DMS114 treated with DMSO at 0.1 percent for 48 hours (cell line): ENCODE measurements at regions not wholly inside any gene's neighbourhood (a gene's known extent, or its start where the extent isn't known, plus 50 kb on each side); places are given as distances from the start of the nearest gene placed in this dataset.
A peak's percentile ranks its signal among the peaks of the same experiment; 100 is the strongest.

ENCODE experiments used
- DNase-seq: peaks from one replicate; lab custom pipeline; 2025; ENCODE audit not compliant: unreplicated experiment; lab: John Stamatoyannopoulos, UW

- no peak for DNase-seq
Measured at GRCh38 chr2:240225660-240226475, 85.4 kb upstream of the OTOS start.

GRCh38 chr2:240226672-240227537 lies 86.4 kb upstream of the OTOS start:
- DNase-seq = no peak

GRCh38 chr2:240227538-240228428 lies 87.3 kb upstream of the OTOS start:
- no peak for DNase-seq

- DNase-seq = no peak
Measured at GRCh38 chr2:240229005-240229404, 88.5 kb upstream of the OTOS start.

- no peak for DNase-seq
Measured at GRCh38 chr2:240229603-240230235, 89.3 kb upstream of the OTOS start.

GRCh38 chr2:240230291-240230931 lies 90.0 kb upstream of the OTOS start:
- no peak for DNase-seq

- no peak for DNase-seq
Measured at GRCh38 chr2:240231838-240232244, 91.4 kb upstream of the OTOS start.

- no peak for DNase-seq
Measured at GRCh38 chr2:240232264-240232915, 91.9 kb upstream of the OTOS start.

- DNase-seq = peak; percentile 69
Measured at GRCh38 chr2:240232961-240233884, 92.8 kb upstream of the OTOS start.

- DNase-seq = no peak
Measured at GRCh38 chr2:240233885-240234502, 93.5 kb upstream of the OTOS start.

- no peak for DNase-seq
Measured at GRCh38 chr2:240234503-240234951, 94.1 kb upstream of the OTOS start.

GRCh38 chr2:240235149-240235803 lies 94.8 kb upstream of the OTOS start:
- no peak for DNase-seq

GRCh38 chr2:240235811-240236210 lies 95.4 kb upstream of the OTOS start:
- DNase-seq = no peak

- no peak for DNase-seq
Measured at GRCh38 chr2:240236217-240237111, 96.0 kb upstream of the OTOS start.

GRCh38 chr2:240237609-240238174 lies 97.2 kb upstream of the OTOS start:
- DNase-seq = no peak

- DNase-seq = no peak
Measured at GRCh38 chr2:240238201-240238600, 97.7 kb upstream of the OTOS start.
